ENCODE measurements at regions not wholly inside any gene's neighbourhood (a gene's known extent, or its start where the extent isn't known, plus 50 kb on each side); places are given as distances from the start of the nearest gene placed in this dataset.
"Not testable (repeated sequence)": the region's sequence is repeated elsewhere in the genome, so short reads cannot be mapped to it uniquely, and the experiment has no call there.

DNA sequence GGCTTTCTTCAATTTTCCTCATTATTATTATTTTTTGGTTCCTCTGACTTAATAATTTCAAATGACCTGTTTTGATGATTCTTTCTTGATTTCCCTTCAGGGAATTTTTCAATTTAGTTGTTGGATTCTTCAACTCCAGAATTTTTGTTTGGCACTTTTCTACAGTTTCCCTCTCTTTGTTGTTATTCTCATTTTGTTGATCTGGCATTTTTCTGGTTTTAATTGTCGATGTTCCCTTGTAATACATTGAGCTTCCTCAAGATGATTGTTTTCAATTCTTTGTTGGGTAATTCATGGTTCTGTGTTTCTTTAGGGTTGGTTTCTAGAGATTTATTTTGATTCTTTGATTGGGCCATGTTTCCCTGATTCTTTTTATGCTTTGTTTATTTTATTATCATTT is 67.8 kb upstream of the DNAJC1 start:
- no peak overlapping the region for H3K4me3 ChIP-seq (ENCODE audit: low read depth, low read length)
- no peaks in the 10 kb centered on the region for H3K4me1 ChIP-seq (ENCODE audit: control insufficient read depth, insufficient read depth, low read length)
- H3K9me3 ChIP-seq (ENCODE audit: control insufficient read depth, insufficient read depth, low read length) = no peaks in the 10 kb centered on the region
- H3K36me3 ChIP-seq (ENCODE audit: control insufficient read depth, insufficient read depth, low read length) = no peaks in the 10 kb centered on the region
- no peak overlapping the region for H3K9ac ChIP-seq (ENCODE audit: low read depth, low read length)
- H3K27me3 ChIP-seq (ENCODE audit: control insufficient read depth, insufficient read depth, low read length) = no peaks in the 10 kb centered on the region

DNA sequence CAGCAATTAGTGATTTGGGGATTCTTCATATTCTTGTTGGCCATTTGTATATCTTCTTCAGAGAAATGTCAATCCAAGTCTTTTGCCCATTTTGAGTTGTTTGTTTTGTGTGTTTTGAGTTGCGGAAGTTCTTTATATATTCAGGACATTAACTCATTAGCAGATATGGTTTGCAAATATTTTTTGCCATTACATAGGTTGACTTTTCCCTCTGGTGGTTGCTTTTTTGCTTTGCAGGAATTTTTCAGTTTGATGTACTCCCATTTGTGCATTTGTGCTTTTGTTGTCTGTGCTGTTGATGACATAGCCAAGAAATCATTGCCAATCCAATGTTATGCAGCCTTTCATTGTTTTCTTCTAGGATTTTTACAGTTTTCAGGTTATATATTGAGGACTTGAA is 63.6 kb upstream of the DNAJC1 start:
- Histone ChIP-seq H3K4me3 (ENCODE audit: low read depth, low read length) (no peak overlapping the region), H3K36me3 (ENCODE audit: control insufficient read depth, insufficient read depth, low read length) (no peaks in the 10 kb centered on the region), H3K4me1 (ENCODE audit: control insufficient read depth, insufficient read depth, low read length) (no peaks in the 10 kb centered on the region), H3K9ac (ENCODE audit: low read depth, low read length) (no peak overlapping the region), H3K9me3 (ENCODE audit: control insufficient read depth, insufficient read depth, low read length) (no peaks in the 10 kb centered on the region), H3K27me3 (ENCODE audit: control insufficient read depth, insufficient read depth, low read length) (no peaks in the 10 kb centered on the region)

DNA sequence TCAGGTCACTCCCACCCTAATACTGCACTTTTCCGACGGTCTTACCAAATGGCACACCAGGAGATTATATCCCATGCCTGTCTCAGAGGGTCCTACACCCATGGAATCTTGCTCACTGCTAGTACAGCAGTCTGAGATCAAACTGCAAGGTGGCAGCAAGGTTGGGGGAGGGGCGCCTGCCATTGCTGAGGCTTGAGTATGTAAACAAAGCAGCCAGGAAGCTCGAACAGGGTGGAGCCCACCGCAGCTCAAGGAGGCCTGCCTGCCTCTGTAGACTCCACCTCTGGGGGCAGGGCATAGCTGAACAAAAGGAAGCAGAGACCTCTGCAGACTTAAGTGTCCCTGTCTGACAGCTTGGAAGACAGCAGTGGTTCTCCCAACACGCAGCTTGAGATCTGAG is 57.5 kb upstream of the DNAJC1 start:
- H3K36me3 ChIP-seq (ENCODE audit: control insufficient read depth, insufficient read depth, low read length); H3K27me3 ChIP-seq (ENCODE audit: control insufficient read depth, insufficient read depth, low read length); H3K4me3 ChIP-seq (ENCODE audit: low read depth, low read length); H3K9ac ChIP-seq (ENCODE audit: low read depth, low read length); H3K9me3 ChIP-seq (ENCODE audit: control insufficient read depth, insufficient read depth, low read length); H3K4me1 ChIP-seq (ENCODE audit: control insufficient read depth, insufficient read depth, low read length): not testable (repeated sequence)

DNA sequence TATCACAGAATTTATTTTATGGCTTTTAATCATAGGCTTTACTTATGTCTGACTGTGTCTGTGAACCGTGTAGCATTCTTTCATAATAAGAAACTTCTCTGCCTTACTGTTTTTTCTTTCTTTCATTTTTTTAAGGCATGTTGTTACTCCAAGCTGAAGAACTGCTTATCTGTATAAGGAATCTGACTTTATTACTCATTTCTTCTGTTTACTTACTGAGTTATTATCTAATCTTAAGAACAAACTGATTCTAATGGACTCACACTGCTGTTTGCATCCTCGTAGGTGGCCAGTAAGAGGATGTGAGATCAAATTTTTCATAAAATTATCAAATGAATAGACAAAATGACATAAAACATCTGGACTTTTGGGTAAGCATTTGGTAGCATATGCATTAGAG is 54.7 kb upstream of the DNAJC1 start:
- Histone ChIP-seq H3K4me1 (ENCODE audit: control insufficient read depth, insufficient read depth, low read length) (no peaks in the 10 kb centered on the region), H3K4me3 (ENCODE audit: low read depth, low read length) (no peak overlapping the region), H3K9ac (ENCODE audit: low read depth, low read length) (no peak overlapping the region), H3K27me3 (ENCODE audit: control insufficient read depth, insufficient read depth, low read length) (no peaks in the 10 kb centered on the region), H3K36me3 (ENCODE audit: control insufficient read depth, insufficient read depth, low read length) (no peaks in the 10 kb centered on the region), H3K9me3 (ENCODE audit: control insufficient read depth, insufficient read depth, low read length) (no peaks in the 10 kb centered on the region)

DNA sequence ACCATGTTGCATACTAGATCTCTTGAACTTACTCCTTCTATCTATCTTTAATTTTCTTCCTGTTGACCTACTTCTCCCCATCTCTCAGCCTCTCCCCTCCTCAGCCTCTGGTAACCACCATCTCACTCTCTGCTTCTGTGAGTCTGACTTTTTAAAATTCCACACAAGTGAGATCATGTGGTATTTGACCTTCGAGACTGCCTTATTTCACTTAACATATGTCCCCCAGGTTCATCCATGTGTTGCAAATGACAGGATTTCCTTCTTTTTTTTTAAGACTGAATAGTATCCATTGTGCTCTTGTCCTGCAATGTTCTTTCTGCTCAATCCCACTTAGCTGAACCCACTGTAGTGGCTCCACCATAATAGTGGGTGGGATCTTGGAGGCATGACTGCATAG is 51.4 kb upstream of the DNAJC1 start:
- H3K9me3 ChIP-seq (ENCODE audit: control insufficient read depth, insufficient read depth, low read length) = no peaks in the 10 kb centered on the region
- no peaks in the 10 kb centered on the region for H3K36me3 ChIP-seq (ENCODE audit: control insufficient read depth, insufficient read depth, low read length)
- H3K27me3 ChIP-seq (ENCODE audit: control insufficient read depth, insufficient read depth, low read length) = no peaks in the 10 kb centered on the region
- H3K4me1 ChIP-seq (ENCODE audit: control insufficient read depth, insufficient read depth, low read length) = no peaks in the 10 kb centered on the region
- H3K4me3 ChIP-seq (ENCODE audit: low read depth, low read length) = no peak overlapping the region
- H3K9ac ChIP-seq (ENCODE audit: low read depth, low read length) = no peak overlapping the region

All from iPS-15b (cell line).